Heart left ventricle (tissue), 13 donors: ENCODE measurements at regions not wholly inside any gene's neighbourhood (a gene's known extent, or its start where the extent isn't known, plus 50 kb on each side); places are given as distances from the start of the nearest gene placed in this dataset.

Source experiments
- CTCF ChIP-seq, 12 donors: fragments of 200-600 bp; sonication (generic) in 4 of 12; IDR thresholded peaks; one replicate each; pipeline versions ENCODE4 v1.5.0 to v1.8.0; 2018 to 2022; ENCODE audit warnings: antibody characterized with exemption in 12 of 12, mild to moderate bottlenecking in 5 of 12
- POLR2A ChIP-seq, 2 donors: fragments of 450-650 bp; IDR thresholded peaks; one replicate each; pipeline ENCODE4 v1.6.1; 2017; ENCODE audit warnings: antibody characterized with exemption in 2 of 2, mild to moderate bottlenecking in 2 of 2, moderate library complexity in 2 of 2
- donor health status: ischemic (EF 13 %, LVEDD 7.1; RV severe dilation, severe dysfunction).
- donor health status: DM: no; HTN: yes; CAD: no.
- donor health status: DM: no; HTN: no; CAD: no.
- donor health status: ischemic (EF 25% LVEDD 6.9; RV normal size, moderate dysfunction).
- donor health status: ischemic (EF 25% LVEDD 5.7; RV mildly dilated, moderate dysfunction).
- donor health status: ischemic (EF 35%, LVEDD 5.7; RV mildly dilated, moderate dysfunction).
- donor health status: nonischemic (EF 11% LVEDD 7.7; RV severe dilation, severe dysfunction).
- donor health status: DM: yes; HTN: yes; CAD: no.
- donor health status: PGD.
- donor health status: ischemic (EF 29% LVEDD 5.4; RV normal size, mild dysfunction).
- donor health status: nonischemic (EF 23%, LVEDD 6.1; RV moderate dilation, normal function).

GRCh38 chr13:109842212-109842920, 56.0 kb upstream of the IRS2 start:
- TF ChIP-seq CTCF (IDR thresholded peaks at IDR 0.05) (no peak), POLR2A (IDR thresholded peaks at IDR 0.05) (no peak)
